GM19239 (cell line): ENCODE measurements at regions not wholly inside any gene's neighbourhood (a gene's known extent, or its start where the extent isn't known, plus 50 kb on each side); places are given as distances from the start of the nearest gene placed in this dataset.

Experiments
- DNase-seq: peaks from one replicate; pipeline ENCODE4 v3.0.0; 2011; ENCODE audit warnings: low spot score; ENCODE audit not compliant: insufficient read length
- FAIRE-seq: peaks from 2 replicates; lab custom pipeline; 2011; peaks lifted over from hg19 to GRCh38; lab: Jason Lieb, UNC

DNA sequence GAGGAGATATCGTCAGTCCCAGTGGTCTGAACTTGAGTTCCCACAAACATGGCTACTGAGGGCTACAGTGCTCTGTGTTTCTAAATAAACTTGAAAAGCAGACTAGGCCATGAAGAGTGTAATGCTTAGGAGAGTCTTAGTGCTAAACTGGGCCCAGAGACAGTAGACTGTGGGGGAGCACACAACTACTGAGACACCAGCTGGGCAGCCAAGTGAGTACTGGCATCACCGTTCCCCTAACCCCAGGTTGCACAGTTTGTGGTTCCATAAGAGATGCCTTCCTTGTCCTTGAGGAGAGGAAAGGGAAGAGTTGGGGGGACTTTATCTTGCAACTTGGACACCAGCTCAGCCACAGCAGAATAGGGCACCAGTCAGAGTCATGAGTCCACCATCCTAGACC is 172.1 kb upstream of the DMRTA1 start:
- FAIRE-seq (no peak), DNase-seq (no peak)

- FAIRE-seq (no peak), DNase-seq (no peak)
Observed at GRCh38 chr9:22278426-22278825, 168.2 kb upstream of the DMRTA1 start.

DNA sequence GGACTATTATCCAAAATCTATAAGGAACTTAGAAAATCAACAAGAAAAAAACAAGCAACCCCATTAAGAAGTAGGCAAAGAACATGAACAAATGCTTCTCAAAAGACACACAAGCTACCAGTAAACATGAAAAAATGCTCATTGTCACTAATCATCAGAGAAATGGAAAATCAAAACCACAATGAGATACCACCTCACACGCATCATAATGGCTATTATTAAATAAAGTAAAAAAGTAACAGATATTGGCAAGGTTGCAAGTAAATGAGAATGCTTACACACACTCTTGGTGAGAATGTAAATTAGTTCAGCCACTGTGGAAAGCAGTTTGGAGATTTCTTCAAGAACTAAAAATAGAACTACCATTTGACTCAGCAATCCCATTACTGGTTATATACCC is 167.0 kb upstream of the DMRTA1 start:
- no peak for FAIRE-seq
- no peak for DNase-seq

- no peak for FAIRE-seq
- DNase-seq: no peak
Observed at GRCh38 chr9:22285066-22285465, 161.6 kb upstream of the DMRTA1 start.

DNA sequence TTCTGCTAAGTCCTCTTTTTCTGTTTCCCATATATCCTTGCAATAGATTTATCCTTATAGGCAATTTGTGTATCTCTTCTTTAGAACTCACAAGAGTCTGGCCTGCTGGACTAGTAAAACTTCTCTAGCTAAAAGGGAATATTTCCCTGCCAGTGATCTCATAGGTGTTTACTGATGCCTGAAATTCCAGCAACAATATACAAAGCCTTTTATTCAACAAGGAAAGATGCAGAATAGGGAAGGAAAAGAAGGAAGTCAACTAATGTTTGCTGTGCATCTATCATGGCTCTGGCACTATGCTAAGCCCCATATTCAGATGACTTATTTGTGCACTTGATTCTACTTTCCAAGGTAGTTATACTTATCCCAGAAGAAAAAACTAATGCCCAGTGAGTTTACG is 160.0 kb upstream of the DMRTA1 start:
- no peak for DNase-seq
- no peak for FAIRE-seq

GRCh38 chr9:22288661-22289060 is 158.0 kb upstream of the DMRTA1 start:
- FAIRE-seq (no peak), DNase-seq (no peak)

- no peak for DNase-seq
- no peak for FAIRE-seq
Observed at GRCh38 chr9:22307013-22307711, 139.5 kb upstream of the DMRTA1 start.

GRCh38 chr9:22308177-22308576 is 138.4 kb upstream of the DMRTA1 start:
- no peak for FAIRE-seq
- no peak for DNase-seq

DNA sequence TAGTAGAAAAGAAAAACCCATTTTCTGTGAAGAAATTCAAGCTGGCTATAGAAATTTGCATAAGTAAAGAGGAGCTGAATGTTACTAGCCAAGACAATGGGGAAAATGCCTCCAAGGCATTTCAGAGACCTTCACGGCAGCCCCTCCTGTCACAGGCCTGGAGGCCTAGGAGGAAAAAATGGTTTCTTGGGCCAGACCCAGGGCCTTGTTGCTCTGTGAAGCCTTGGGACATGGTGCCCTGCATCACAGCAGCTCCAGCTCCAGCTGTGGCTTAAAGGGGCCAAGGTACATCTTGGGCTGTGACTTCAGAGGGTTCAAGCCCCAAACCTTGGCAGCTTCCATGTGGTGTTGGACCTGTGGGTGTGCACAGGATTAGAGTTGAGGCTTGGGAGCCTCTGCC is 130.0 kb upstream of the DMRTA1 start:
- FAIRE-seq (no peak), DNase-seq (no peak)

- DNase-seq (no peak), FAIRE-seq (no peak)
Observed at GRCh38 chr9:22331533-22331932, 115.1 kb upstream of the DMRTA1 start.

- DNase-seq (no peak), FAIRE-seq (no peak)
Observed at GRCh38 chr9:22332202-22332601, 114.4 kb upstream of the DMRTA1 start.

DNA sequence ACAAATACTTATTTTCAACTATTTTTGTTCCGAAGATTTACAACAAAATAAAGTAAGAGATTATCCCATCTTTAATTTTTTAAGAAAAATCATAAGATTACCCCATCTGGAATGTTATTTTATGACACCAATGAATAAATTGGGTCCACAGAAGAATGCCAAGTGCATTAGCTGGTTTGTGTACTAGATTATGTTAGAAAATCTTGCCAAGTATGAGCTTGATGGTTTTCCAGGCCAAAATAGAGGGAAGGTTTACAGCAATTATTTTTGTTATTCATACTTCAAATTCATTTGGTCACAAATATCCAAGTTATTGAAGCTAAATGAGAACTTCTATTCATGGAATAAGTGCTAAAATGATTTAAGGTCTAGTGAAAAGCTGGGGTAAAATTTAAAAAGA is 109.4 kb upstream of the DMRTA1 start:
- FAIRE-seq (no peak), DNase-seq (no peak)

- FAIRE-seq (no peak), DNase-seq (no peak)
Observed at GRCh38 chr9:22342491-22343217, 104.0 kb upstream of the DMRTA1 start.

- FAIRE-seq: no peak
- DNase-seq: no peak
Observed at GRCh38 chr9:22343218-22343611, 103.4 kb upstream of the DMRTA1 start.

DNA sequence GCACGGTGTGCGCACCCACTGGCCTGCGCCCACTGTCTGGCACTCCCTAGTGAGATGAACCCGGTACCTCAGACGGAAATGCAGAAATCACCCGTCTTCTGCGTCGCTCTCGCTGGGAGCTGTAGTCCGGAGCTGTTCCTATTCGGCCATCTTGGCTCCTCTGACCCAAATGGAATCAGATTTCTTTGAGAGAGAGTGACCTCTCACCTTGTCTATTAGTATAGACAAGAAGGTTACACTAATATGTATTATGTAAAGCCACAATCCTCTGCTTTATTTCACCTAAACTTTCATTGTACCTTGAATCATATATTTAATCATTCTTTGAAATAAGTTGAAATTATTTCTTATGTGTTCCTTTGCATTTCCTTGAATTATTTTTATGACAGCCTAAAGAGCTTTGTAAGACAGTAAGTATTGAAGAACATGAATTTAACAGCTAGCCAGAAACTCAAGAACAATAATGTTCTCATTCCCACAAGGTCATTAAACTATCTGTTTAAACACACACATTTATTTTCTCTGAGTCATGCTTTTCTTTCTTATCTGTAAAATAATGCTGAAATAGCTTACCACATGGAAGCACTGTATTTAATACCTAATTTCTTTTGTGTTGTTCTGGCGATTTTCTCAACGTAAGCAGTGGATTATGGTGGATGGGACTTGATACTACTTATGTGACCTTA is 91.8 kb upstream of the DMRTA1 start:
- FAIRE-seq (no peak), DNase-seq (no peak)

DNA sequence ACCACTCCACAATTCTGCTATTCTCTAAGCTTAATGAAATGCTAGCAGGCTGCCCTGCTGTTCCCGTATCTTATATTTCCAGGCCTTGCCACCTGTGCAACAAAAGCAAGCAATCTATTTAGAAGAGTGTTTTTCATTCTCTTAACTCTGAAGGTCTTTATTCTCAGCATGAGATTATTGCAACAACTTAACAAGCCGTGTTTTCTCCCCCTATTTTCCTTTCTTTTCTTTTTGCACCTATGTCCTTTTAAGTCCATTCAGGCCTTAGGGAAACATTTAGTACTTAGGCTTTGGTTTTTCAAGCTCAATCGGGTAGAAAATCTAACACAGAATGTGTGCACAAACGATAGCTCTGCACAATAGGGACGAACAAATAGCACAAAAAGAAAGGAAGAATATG is 89.6 kb upstream of the DMRTA1 start:
- DNase-seq (no peak), FAIRE-seq (no peak)

GRCh38 chr9:22363421-22363887 is 83.2 kb upstream of the DMRTA1 start:
- FAIRE-seq (no peak), DNase-seq (no peak)

DNA sequence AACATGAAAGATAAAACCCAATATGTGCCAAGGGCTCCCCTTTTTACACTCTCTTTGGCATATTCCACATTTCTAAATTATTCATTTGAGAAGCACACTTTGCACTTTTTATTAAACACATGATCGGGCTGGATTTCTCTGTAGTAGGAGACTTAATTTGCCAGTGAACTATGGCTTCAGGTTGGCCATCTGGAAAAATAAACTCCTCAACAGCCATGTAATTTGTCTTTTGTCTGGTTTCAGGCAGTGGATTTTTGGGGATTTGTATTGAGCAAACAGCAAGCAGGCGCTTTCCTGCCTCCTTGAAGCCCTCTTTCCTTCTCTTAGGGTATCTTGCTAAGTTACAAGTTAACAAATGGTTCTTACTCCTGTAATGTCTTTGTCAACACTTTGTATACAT is 73.0 kb upstream of the DMRTA1 start:
- DNase-seq (no peak), FAIRE-seq (no peak)

DNA sequence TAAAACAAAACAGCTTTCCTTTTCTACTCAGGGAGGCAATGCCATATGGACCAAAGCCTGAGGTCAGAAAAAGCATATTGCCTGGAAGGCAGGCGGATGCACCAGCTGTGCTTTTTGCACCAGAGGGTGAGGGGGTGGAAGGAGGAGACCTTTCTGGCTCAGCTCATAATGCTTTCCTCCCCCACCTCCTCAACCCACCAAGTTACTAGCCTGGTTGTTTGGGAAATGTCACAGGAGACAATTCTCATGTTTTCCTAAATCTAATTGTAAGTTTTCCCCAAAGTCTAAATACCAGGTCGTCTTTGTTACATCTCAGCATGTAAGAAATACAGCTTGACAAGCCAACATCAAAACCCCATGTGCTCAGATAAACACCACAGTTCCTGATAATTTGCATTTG is 72.6 kb upstream of the DMRTA1 start:
- FAIRE-seq (no peak), DNase-seq (no peak)

- FAIRE-seq (no peak), DNase-seq (no peak)
Observed at GRCh38 chr9:22379272-22379671, 67.4 kb upstream of the DMRTA1 start.

DNA sequence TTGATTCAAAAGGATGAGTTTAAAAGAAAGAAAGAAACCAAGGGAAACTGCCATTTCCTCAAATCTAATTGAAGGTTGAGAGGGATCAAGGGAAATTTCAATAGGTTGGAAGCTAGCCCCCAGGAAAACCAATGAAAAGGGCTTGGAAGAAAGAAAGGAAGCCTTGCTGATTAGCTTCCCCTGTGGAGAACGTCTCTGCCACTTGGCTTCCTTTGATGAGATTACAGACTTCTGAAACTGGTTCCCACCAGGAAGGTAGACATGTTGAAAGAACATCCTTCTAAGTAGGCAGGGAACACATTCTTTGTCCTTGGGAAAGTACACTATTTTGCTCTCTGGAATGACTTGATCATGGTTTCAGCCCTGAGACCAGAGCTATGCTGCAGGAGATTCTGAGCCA is 65.5 kb upstream of the DMRTA1 start:
- no peak for DNase-seq
- no peak for FAIRE-seq
